GM19372 (cell line): ENCODE measurements at regions not wholly inside any gene's neighbourhood (a gene's known extent, or its start where the extent isn't known, plus 50 kb on each side); places are given as distances from the start of the nearest gene placed in this dataset.
"Not testable (repeated sequence)": the region's sequence is repeated elsewhere in the genome, so short reads cannot be mapped to it uniquely, and the experiment has no call there.

Source experiments
- ATAC-seq: cut with Tn5 transposase; IDR thresholded peaks from one replicate; pipeline ENCODE4 v1.9.1; 2021; ENCODE audit warnings: mild to moderate bottlenecking, low read depth, moderate library complexity; ENCODE audit not compliant: unreplicated experiment

GRCh38 chr7:155395176-155395797 lies 62.6 kb upstream of the EN2 start:
- no peak for ATAC-seq

- ATAC-seq, result no peak
Observed at GRCh38 chr7:155396661-155397060, 61.3 kb upstream of the EN2 start.

- not testable (repeated sequence) for ATAC-seq
Observed at GRCh38 chr7:155397758-155398714, 59.9 kb upstream of the EN2 start.

DNA sequence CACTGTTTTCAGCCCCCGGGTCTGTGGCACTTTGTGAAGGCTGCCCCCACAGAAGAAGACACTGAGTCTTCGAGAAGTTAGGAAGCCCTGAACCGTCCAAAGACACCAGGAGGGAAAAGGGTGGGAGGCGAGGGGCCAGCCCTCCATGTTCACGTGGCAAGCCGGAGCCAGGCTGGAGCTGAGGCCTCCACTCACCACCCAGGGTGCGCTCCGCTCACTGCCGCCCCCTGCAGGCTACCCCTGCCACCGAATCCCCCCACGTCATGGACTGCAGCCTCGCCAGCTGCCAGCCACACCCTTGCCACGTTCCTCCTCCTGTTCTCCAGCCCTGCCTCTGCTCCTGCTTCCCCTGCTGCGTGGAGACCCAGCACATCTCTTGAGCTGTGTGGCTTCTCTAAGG lies 59.0 kb upstream of the EN2 start:
- ATAC-seq, result no peak

DNA sequence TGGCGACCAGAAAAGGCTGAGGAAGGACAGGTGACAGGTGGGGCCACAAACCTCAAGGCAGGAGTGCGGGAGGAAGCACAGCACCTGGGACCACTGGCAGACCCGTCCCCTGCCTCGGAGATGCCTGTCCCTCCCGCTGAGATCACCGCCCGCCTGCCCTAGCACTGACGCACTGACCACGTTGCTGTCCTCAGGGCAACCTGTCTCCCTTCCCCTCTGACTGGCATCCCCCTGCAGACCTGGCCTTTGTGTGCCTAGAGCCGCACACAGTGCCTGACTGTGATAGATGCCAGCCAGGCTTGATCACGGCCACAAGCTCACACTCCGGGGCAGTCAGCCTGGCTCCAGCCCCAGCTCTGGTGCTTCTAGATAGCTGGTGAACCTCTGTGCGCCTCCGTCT lies 58.4 kb upstream of the EN2 start:
- ATAC-seq, result no peak

GRCh38 chr7:155401231-155401630 lies 56.7 kb upstream of the EN2 start:
- no peak for ATAC-seq

DNA sequence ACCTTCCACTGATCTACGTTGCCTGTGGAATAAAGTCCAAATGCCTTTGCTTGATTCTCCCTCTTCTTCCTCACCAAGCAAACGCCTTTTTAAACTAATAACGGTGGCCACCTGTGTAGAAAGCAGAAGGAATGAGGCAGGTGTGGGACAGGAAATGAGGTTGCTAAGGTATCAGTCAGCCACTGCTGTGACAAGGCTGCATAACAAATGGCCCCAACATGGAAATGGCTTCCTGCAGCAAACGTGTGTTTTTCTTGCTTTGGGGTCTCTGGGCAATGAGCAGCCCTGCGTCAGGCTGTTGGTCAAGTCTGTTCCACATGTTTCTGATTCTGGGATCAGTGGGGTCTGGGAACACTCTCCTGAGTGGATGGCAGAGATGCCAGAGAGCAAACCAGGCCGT lies 56.0 kb upstream of the EN2 start:
- ATAC-seq, result no peak

GRCh38 chr7:155402941-155403340 lies 55.0 kb upstream of the EN2 start:
- ATAC-seq, result no peak

GRCh38 chr7:155404976-155405375 lies 53.0 kb upstream of the EN2 start:
- ATAC-seq, result no peak

- no peak for ATAC-seq
Observed at GRCh38 chr7:155405399-155406318, 52.3 kb upstream of the EN2 start.

DNA sequence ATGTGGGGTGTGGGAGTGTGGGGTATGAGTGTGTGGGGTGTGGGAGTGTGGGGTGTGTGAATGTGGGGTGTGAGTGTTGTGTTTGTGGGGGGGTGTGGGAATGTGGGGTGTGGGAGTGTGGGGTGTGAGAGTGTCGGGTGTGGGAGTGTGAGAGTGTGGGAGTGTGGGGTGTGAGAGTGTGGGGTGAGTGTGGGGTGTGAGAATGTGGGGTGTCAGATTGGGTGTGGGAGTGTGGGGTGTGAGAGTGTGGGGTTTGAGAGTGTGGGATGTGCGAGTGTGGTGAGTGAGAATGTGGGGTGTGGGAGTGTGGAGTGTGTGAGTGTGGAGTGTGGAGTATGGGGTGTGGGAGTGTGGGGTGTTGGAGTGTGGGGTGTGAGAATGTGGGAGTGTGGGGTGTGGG lies 50.1 kb upstream of the EN2 start:
- no peak for ATAC-seq
